ENCODE measurements at regions not wholly inside any gene's neighbourhood (a gene's known extent, or its start where the extent isn't known, plus 50 kb on each side); places are given as distances from the start of the nearest gene placed in this dataset.

DNA sequence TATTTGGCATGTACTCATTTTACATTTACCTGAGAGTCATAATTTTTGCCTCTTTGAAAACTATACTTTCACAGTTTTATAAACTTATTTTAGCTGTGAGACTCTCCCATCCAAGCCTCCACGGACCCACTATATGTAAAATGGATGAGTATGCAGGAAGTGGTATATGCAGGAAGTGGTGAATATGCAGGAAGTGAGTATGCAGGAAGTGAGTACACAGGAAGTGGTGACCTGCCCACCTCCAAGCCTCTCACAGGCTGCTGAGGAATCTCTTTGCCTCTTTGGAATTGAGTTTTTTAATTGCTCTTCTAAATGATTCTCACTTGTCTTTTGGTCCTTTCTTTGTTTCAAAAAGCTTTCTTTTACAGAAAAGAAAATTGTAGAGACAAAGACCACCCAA lies 85.2 kb downstream of the KBTBD8 start:
- H3K4me2 ChIP-seq (ENCODE audit: low read length), result no peak overlapping the region
- no peaks in the 10 kb centered on the region for H3F3A ChIP-seq (ENCODE audit: insufficient read depth, low read length, poor library complexity, severe bottlenecking)
- H3K36me3 ChIP-seq (ENCODE audit: insufficient read depth, low read length), result no peaks in the 10 kb centered on the region
- no peaks in the 10 kb centered on the region for H4K20me1 ChIP-seq (ENCODE audit: insufficient read depth)
- TF ChIP-seq EZH2 (IDR thresholded peaks at IDR 0.05; ENCODE audit: borderline replicate concordance, insufficient read depth, low read length, poor library complexity, severe bottlenecking), result no peak
- no peak overlapping the region for H2AFZ ChIP-seq (ENCODE audit: low read depth, low read length)
- no peak overlapping the region for H3K9ac ChIP-seq (ENCODE audit: low read length)
- H3K27ac ChIP-seq (ENCODE audit: low read length), result no peak overlapping the region
- no peaks in the 10 kb centered on the region for H3K27me3 ChIP-seq (ENCODE audit: insufficient read depth, low read depth, low read length)
- H3K9me3 ChIP-seq (ENCODE audit: low read length), result no peaks in the 10 kb centered on the region
- H3K79me2 ChIP-seq (replicated peaks; ENCODE audit: insufficient read depth, low read length), result no peaks in the 10 kb centered on the region
- H3K4me3 ChIP-seq (ENCODE audit: low read length), result no peak overlapping the region
- H3K9me2 ChIP-seq (ENCODE audit: insufficient read depth, low read length), result no peaks in the 10 kb centered on the region

DNA sequence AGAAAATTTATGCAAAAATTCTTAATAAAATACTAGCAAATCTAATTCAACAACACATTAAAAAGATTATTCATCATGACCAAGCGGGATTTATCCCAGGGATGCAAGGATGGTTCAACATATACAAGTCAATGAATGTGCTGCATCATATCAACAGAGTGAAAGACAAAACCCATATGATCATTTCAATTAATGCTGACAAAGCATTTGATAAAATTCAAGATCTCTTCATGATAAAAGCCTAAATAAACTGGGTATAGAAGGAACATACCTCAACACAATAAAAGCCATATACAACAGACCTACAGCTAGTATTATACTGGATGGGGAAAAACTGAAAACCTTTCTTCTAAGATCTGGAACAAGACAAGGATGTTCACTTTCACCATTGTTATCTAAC lies 89.7 kb downstream of the KBTBD8 start:
- no peaks in the 10 kb centered on the region for H3K79me2 ChIP-seq (replicated peaks; ENCODE audit: insufficient read depth, low read length)
- H4K20me1 ChIP-seq (ENCODE audit: insufficient read depth), result no peaks in the 10 kb centered on the region
- no peak overlapping the region for H3K9ac ChIP-seq (ENCODE audit: low read length)
- no peaks in the 10 kb centered on the region for H3K9me3 ChIP-seq (ENCODE audit: low read length)
- H3F3A ChIP-seq (ENCODE audit: insufficient read depth, low read length, poor library complexity, severe bottlenecking), result no peaks in the 10 kb centered on the region
- H3K27me3 ChIP-seq (ENCODE audit: insufficient read depth, low read depth, low read length), result no peaks in the 10 kb centered on the region
- TF ChIP-seq, protein P1, sequence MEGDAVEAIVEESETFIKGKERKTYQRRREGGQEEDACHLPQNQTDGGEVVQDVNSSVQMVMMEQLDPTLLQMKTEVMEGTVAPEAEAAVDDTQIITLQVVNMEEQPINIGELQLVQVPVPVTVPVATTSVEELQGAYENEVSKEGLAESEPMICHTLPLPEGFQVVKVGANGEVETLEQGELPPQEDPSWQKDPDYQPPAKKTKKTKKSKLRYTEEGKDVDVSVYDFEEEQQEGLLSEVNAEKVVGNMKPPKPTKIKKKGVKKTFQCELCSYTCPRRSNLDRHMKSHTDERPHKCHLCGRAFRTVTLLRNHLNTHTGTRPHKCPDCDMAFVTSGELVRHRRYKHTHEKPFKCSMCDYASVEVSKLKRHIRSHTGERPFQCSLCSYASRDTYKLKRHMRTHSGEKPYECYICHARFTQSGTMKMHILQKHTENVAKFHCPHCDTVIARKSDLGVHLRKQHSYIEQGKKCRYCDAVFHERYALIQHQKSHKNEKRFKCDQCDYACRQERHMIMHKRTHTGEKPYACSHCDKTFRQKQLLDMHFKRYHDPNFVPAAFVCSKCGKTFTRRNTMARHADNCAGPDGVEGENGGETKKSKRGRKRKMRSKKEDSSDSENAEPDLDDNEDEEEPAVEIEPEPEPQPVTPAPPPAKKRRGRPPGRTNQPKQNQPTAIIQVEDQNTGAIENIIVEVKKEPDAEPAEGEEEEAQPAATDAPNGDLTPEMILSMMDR (IDR thresholded peaks at IDR 0.05; ENCODE audit: poor library complexity, severe bottlenecking), result no peak
- TF ChIP-seq EZH2 (IDR thresholded peaks at IDR 0.05; ENCODE audit: borderline replicate concordance, insufficient read depth, low read length, poor library complexity, severe bottlenecking), result no peak
- no peak for TF ChIP-seq POLR2AphosphoS5 (IDR thresholded peaks at IDR 0.05)
- H3K4me2 ChIP-seq (ENCODE audit: low read length), result no peak overlapping the region
- no peaks in the 10 kb centered on the region for H3K36me3 ChIP-seq (ENCODE audit: insufficient read depth, low read length)
- no peaks in the 10 kb centered on the region for H3K9me2 ChIP-seq (ENCODE audit: insufficient read depth, low read length)
- no peak overlapping the region for H3K4me3 ChIP-seq (ENCODE audit: low read length)
- H2AFZ ChIP-seq (ENCODE audit: low read depth, low read length), result no peak overlapping the region
- H3K27ac ChIP-seq (ENCODE audit: low read length), result no peak overlapping the region

DNA sequence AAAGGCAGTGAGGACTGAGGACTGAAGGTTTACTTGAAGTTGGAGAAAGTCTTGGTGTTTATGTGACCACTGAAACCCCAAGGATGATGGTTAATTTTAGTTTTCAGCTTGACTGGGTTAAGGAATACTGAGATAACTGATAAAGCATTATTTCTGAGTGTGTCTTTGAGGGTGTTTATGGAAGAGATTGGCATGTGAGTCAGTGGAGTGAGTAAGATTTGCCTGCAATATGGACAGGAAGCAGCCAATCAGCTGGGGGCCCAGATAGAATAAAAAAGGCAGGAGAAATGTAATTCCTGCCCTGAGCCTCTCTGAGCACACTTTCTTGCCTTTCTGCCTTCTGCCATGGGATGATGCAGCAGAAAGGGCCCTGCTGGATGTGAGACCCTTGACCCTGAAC lies 92.4 kb downstream of the KBTBD8 start:
- no peaks in the 10 kb centered on the region for H3K9me2 ChIP-seq (ENCODE audit: insufficient read depth, low read length)
- no peaks in the 10 kb centered on the region for H3K36me3 ChIP-seq (ENCODE audit: insufficient read depth, low read length)
- no peaks in the 10 kb centered on the region for H3F3A ChIP-seq (ENCODE audit: insufficient read depth, low read length, poor library complexity, severe bottlenecking)
- no peaks in the 10 kb centered on the region for H3K9me3 ChIP-seq (ENCODE audit: low read length)
- no peak overlapping the region for H3K9ac ChIP-seq (ENCODE audit: low read length)
- no peak overlapping the region for H3K4me3 ChIP-seq (ENCODE audit: low read length)
- TF ChIP-seq, protein P1 (IDR thresholded peaks at IDR 0.05; ENCODE audit: poor library complexity, severe bottlenecking), result no peak
- TF ChIP-seq RAD21 (conservative IDR thresholded peaks at IDR 0.05) (no peak), SMC3 (conservative IDR thresholded peaks at IDR 0.05; ENCODE audit: poor library complexity) (no peak), POLR2AphosphoS5 (IDR thresholded peaks at IDR 0.05) (no peak), EP300 (conservative IDR thresholded peaks at IDR 0.05; ENCODE audit: poor library complexity, severe bottlenecking) (no peak), MXI1 (conservative IDR thresholded peaks at IDR 0.05; ENCODE audit: poor library complexity, severe bottlenecking) (no peak), TAF1 (IDR thresholded peaks at IDR 0.05; ENCODE audit: low read depth) (no peak)
- no peak overlapping the region for H2AFZ ChIP-seq (ENCODE audit: low read depth, low read length)
- H3K27ac ChIP-seq (ENCODE audit: low read length), result no peak overlapping the region
- no peaks in the 10 kb centered on the region for H4K20me1 ChIP-seq (ENCODE audit: insufficient read depth)
- no peaks in the 10 kb centered on the region for H3K27me3 ChIP-seq (ENCODE audit: insufficient read depth, low read depth, low read length)
- H3K79me2 ChIP-seq (replicated peaks; ENCODE audit: insufficient read depth, low read length), result no peaks in the 10 kb centered on the region
- H3K4me2 ChIP-seq (ENCODE audit: low read length), result no peak overlapping the region

All from neural cell (in vitro differentiated cells).